Fibroblast of skin of abdomen (primary cell): ENCODE measurements at regions not wholly inside any gene's neighbourhood (a gene's known extent, or its start where the extent isn't known, plus 50 kb on each side); places are given as distances from the start of the nearest gene placed in this dataset.
"Not testable (repeated sequence)": the region's sequence is repeated elsewhere in the genome, so short reads cannot be mapped to it uniquely, and the experiment has no call there.

Experiments
- DNase-seq: peaks from one replicate; pipeline ENCODE4 v3.0.0-alpha.2; 2013

DNA sequence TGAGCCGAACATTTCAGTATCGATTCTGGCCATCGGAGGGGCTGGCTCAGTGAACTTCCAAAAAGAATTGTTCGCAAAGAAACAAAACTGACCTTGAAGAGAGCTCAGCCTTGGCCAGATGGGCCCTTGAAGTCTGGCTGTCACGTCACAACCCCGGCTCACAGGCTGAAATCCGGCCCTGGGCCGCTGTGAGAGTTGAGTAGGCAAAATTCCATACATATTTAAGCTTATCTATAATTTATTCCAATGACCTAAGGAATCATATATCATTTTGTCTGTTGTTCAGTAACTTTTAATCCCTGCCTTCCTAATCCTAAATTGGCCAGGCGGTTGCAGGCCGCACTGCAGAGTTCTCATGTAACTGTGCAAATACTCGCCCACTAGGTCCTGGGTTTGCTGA lies 174.8 kb downstream of the LAT start:
- peak; percentile 48 for DNase-seq

DNA sequence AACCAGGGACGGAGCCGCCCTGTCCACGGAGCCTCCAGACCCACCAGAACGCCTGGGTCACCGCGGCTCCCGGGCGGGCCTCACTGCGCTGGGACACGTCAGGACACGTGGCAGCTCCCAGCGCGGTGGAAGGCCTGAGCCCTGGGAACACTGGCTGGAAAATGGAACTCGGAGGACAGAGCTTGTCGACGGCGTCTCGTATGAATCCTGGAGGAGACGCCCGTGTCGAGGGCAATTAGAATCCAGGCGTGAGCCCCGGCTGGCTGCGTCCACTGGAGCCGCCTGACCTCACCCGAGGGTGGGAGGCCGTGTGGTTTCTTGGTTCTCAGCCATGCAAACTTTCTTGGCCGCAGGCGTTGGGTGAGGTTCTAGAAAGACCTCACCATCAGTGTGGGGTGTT lies 173.9 kb downstream of the LAT start:
- no peak for DNase-seq

DNA sequence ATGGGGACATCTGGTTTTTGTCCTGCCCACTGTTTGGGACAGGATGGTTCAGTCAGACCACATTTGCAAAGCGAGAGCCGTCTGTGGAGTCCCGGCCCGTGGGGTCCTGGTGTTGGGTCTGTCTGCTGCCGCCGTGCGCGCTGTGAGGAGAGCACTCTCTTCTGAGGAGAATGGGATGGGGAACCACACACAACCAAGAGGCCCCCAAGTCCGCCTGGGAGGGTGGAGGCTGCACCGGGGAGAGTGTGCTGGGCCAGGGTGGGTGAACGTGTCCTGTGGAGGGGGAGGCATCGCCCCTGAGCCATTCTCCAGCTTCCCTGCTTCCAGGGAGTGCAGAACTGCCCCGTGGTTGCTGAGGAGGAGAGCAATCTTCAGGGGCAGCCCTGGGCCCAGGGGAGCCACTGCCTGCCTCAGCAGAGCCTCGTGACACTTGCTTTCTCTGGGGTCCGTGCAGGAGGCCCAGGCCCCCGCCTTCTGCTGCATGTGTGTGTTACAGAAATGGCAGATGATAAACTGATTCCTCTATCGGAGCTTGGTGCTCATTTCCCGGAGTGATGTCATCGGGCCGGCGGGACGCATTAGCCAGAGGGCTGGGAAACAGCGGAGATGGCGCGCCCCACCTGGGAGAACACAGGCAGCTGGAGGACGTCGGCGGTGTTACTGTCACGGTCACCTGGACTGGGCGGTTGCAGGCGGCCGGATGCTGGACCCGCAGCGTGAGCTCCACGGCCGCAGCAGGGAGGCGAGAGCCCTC lies 173.4 kb downstream of the LAT start:
- DNase-seq, result not testable (repeated sequence)

DNA sequence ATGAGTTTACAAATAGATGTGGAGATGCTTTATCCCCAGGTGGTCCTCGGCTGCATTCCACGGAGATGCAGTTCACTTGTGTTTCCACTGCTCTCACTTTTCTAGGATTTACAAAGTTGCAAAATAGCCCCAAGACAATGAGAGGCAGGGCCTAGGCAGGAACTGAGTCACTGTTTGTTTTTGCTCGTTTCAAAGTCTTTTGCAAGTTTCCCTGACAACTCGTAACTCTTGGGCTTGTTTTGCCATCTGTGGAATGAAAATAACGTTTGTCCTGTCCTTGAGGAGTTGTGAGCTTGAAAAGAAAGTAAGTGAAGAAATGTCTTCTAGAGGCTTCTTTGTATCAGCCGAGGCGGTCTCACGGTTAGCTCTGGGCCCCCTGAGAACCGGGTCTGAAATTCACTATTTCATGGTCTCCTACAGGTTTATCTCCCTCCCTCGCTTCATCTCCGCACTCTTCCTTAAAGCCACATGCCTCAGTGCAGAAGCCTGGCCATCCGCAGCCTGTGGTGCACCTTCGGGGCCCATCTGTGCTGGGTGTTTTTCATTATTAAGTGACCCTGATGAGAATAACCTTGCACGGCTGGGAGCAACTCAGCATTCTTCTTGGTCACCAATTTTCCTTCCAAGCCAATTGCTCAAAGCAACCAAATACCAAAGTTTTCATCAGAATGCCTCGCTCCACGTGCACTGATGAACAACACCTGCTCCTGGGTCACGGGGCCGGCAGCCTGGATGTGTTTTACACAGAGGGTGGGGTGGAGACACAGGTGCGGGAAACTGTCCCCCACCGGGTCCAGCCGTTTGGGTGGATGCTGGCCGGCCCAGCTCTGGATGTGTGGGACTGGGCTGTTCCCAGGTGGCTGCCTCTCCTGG lies 172.4 kb downstream of the LAT start:
- DNase-seq, result peak; percentile 90

DNA sequence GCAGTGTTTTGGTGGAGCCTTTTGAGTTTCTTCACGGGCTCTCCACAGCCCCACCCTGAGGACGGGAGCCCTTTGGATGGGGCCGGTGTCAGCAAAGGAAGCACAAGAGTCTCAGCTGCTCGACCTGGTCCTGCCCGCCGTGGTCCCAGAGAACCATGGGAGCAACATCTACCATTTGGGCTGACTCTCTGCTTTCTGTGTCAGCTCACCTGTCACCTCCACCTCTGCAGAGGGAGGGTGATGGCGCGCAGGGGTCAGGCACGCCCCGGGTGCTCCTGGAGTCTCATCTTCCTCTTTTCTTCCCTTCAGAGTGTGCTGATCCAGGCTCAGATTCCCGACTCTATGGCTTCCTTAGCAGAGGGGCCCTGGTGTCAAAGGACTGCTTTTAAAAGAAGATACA lies 171.7 kb downstream of the LAT start:
- DNase-seq, result no peak

DNA sequence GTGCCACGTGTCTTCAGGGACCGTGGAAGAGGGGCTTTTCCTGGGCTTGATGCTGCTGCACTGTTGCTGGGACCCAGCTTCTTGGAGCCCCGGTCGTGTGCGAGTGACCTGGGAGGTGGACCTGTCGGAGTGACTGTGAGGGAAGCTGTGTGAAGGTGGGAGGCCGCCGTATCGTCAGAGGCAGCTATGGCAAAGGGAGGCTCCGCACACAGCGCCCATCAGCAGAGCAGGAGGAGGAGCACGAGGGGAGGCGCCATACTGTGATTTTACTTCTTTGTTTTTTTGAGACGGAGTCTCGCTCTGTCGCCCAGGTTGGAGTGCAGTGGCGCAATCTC lies 171.0 kb downstream of the LAT start:
- not testable (repeated sequence) for DNase-seq

DNA sequence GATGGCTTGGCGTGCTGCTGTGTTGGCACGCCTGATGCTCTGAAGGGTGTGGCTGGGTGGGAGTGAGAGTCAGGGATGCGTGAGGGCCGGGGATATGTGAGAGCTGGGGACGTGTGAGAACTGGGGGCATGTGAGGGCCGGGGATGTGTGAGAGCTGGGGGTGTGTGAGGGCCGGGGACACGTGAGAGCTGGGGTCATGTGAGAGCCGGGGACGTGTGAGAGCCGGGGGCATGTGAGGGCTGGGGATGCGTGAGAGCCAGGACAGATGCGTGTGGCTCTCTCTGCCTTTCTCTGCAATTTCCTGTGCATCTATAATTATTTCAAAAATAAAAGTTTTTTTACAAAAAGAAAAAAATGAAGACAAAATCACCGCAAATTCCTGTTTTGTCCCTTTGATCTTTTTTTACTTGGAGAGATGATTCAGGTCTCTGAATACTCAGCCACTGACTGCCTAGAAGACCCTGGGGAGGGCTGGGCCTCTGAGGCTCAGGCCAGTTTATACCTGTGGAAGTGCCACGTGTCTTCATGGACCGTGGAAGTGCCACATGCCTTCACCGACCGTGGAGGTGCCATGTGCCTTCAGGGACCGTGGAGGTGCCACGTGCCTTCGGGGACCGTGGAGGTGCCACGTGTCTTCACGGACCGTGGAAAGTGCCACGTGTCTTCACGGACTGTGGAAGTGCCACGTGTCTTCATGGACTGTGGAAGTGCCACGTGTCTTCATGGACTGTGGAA lies 170.4 kb downstream of the LAT start:
- not testable (repeated sequence) for DNase-seq

DNA sequence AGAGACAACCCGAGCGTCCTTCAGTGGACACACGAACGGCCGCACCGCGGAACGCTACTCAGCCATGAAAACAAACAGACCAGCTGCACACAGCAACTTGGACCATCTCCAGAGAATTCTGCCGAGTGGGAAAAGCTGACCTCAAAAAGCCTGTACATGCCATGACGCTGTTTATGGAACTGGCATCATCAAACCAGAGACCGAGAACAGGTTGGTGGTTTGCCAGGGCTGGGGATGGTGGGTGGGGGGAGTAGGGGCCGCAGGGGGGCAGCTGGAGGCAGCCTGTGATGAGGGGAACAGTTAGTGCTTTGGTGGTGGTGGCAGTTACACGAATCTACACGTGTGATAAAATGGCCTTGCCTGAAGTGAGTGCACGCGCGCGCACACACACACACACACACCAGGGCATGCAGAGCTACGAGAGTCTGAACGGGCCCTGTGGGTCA lies 169.8 kb downstream of the LAT start:
- peak; percentile 13 for DNase-seq

DNA sequence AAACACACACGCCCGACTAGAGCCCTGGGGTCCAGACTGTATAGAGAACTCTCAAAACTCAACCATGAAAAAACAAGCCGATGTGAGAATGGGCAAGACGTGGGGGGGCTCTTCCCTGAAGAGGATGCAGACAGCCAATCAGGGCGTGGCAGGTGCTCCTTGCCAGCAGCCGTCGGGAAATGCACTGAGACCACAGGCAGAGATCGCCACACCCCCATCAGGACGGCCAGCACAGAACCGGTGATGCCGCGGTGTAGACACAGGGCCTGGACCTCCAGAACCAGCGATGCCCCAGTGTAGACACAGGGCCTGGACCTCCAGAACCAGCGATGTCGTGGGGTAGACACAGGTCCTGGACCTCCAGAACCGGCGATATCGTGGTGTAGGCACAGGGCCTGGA lies 169.2 kb downstream of the LAT start:
- DNase-seq, result no peak

DNA sequence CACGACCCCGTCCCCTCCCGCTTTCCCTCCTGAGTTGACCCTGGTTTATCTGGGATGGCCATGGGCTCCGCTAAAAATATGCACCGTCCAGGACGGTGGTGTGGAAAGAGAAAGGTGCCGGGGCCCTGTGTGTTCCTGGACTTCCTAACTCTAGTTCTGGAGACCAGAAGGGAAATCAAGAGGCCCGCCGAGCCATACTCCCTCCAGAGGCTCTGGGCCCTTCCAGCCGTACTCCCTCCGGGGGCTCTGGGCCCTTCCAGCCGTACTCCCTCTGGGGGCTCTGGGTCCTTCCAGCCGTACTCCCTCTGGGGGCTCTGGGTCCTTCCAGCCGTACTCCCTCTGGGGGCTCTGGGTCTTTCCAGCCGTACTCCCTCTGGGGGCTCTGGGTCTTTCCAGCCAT lies 168.5 kb downstream of the LAT start:
- not testable (repeated sequence) for DNase-seq

DNA sequence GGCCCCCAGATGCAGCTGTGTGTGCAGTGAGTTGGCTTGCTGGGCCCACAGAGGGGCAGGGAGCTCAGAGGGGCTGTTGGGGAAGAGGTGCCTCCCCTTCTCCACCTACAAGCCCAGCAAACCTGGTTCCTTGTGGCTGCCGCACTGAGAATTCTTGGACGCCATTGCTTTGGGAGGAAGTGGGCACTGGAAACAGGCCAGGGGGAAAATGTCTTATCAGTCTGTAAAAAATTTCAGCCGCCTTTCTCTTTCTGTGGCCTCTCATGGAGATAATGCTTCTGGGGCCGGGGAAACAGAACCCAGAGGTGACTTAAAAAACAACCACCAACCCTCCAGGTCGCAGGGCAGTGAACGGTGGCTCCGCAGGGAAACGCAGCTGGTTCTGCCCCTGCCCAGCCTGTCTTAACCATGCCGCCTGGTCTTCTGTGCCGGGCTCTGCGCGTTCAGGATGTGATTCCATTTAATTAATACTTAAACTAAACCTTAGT lies 167.7 kb downstream of the LAT start:
- not testable (repeated sequence) for DNase-seq

DNA sequence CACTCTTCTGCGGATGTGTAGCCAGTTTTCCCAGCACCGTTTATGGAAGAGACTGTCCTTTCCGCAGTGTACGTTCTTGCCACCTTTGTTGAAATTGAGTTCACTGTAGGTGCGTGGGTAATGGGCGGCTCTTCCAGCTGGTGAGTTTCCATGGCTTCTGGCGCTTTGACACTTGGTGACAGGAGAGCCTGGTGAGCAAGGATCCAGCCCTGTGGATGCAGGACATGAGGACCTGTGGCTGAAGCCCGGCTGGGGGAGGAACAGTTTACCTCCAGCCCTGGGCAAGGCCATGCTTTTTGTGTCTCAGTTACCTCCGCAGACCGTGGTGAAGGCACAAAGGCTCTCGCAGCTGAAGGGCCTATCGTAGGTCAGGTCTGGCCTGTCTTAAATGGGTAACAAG lies 166.5 kb downstream of the LAT start:
- no peak for DNase-seq

DNA sequence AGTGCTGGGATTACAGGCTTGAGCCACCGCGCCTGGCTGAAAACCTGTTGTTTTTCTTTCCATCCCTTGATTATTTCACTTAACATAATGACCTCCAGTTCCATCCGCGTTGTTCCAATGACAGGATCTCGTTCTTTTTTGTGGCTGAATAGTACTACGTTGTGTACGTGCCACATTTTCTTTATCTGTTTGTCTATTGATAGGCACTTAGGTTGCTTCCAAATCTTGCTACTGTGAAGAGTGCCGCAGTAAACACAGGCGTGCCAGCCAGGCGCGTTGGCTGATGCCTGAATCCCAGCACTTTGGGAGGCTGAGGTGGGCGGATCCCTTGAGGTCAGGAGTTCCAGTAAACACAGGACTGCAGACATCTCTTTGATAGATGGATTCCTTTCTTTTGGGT lies 165.1 kb downstream of the LAT start:
- not testable (repeated sequence) for DNase-seq

DNA sequence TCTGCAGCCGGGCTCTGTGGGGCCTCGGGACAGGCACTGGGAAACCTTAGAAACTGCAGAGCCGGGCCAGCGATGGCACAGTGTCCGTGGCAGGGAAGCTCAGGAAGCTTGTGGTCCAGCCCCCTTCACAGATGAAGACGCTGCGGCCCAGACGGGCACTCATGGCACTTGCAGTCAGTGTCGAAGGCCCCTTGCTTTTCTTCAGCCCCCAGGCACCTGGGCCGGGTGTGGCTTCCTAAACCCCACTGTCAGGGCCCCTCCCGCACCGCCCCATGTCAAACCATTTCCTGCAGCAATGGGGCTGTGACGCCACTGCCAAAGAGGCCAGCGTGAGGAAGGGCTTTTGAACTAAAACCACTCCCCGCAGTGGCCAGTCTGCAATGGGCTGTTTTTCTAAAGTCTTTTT lies 164.0 kb downstream of the LAT start:
- DNase-seq, result no peak

DNA sequence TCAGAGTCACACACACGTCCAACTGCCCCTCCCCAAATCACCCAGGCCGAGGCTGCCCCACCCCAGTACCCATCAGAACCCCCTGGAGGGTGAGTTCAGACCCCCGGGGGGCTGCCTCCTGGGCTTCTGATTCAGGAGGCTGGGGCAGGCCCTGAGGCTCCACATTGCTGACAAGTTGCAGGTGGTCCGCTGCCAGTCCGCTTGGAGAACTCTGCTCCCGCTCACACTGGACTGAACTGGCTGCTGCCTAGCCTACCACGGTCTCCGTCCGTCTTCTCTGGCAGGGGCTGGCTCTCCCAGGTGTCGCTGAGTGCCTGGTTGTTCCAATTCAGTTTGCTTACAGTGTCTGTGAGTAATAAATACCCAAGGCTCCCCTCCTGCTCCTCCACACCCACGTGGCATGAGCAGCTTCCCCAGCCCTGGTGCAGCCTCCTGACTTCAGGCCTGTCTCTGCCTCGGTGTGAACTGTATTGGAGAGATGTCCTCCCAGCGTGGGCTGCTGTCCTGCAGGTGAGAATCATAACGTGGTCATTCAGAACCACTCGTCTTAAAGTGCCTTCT lies 163.4 kb downstream of the LAT start:
- DNase-seq, result no peak

DNA sequence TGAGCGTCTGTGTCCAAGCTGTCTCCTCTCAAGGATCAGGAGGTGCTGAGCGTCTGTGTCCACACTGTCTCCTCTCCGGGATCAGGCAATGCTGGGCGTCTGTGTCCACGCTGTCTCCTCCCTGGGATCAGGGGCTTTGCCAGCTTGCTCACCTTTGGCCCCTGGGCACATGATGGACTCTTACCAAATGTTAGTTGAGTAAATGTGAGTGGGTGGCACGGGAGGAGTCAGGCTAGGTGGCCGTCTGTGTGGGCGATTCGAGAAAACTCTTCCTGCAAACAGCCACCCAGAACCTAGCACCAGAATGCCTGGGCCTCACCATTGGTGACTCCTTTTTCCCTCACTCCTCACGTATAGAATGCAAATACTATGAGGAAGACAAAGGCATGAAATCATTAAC lies 162.9 kb downstream of the LAT start:
- DNase-seq, result not testable (repeated sequence)

DNA sequence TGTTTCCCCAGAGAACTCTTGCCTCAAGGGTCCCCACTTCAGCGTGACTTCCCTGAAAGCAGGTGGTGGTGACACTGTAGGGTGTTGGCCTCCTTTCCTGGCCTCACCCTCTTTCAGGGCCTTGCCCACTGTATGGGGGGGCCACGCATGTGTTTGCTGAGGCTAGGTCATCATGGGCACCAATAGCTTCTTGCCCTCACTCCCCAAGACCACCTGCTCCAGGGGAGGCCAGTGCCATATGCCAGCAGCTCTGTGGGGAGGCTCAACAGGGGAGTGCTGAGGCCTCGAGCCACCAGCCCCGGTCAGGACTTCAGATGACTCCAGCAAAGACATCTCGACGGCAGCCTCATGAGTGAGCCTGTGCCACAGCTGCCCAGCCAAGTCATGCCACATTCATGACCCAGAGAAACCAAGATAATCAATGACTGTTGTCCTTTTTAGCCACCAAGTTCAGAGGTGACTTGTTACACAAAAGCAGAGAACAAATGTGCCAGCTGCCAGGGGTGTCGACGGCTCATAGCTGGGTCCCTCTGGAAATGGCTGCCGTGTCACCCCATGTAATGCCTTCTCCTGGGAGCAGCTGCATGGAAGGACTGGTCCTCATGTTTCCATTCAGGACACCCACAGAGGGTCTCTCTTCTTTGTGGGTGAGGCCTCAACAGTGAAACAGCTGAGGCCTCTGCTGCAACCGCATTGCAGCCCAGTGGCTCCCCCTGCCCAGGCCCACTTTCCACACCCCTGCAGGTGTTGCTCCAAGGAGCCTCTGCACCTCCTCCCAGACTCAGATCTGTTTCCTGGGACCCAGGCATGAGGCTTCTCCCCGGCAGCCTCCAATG lies 162.2 kb downstream of the LAT start:
- not testable (repeated sequence) for DNase-seq

DNA sequence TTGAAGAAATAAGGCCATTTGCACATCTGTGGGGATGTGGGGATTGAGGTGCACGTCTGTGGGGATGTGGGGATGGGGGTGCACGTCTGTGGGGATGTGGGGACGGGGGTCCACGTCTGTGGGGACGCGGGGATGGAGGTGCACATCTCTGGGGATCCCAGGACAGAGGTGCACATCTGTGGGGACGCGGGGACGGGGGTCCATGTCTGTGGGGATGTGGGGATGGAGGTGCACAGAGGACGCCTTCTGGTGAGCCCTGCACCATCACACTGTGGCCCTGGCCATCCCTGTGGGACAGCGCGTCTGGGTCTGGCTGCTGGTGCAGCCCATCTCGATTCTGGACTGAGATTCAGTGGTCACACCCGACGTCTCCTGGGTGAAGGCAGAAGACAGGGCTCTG lies 161.4 kb downstream of the LAT start:
- no peak for DNase-seq

DNA sequence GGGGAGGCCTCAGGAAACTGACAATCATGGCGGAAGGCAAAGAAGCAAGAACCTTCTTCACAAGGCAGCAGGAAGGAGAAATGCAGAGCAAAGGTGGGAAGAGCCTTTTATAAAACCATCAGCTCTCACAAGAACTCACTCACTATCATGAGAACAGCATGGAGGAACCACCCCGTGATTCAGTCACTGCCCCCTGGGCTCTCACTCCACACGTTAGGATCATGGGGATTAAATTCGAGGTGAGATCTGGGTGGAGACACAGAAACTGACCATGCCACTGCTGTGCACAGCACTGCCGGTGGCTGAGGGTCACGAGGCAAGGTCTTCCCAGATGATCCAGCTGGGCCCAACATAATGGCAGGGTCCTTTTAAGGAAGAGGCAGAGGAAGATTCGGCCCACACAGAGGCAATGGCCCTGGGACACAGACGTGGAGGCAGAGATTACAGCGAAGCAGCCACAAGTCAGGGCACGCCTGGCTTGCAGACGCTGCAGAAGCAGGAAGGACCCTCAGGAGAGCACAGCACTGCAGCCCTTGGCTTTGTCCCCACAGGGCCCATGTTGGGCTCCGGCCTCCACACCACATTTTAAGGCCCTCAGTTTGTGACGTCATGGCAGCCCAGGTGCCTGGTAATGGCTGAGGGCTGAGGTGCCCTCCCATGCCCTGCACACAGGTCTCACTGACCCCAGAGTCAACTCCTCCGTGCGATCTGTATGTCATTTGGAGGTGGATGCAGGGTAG lies 160.8 kb downstream of the LAT start:
- DNase-seq, result not testable (repeated sequence)

DNA sequence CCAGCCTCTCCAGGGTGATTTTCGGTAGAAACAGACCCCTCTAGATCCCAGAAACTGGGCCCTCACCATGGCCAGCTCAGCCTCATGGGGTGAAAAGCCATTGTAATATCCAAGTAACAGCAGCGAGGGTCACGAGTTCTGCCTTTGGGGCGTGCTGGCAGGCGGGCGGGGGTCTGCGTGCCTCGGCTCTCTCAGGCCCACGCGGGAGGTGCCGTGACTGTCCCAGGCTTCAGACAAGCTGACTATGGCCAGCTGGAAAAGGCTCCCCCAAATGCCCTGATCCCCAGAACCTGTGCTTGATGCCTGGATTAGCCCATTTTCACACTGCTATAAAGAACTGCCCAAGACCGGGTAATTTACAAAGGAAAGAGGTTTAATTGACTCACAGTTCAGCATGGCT lies 160.2 kb downstream of the LAT start:
- DNase-seq, result not testable (repeated sequence)

DNA sequence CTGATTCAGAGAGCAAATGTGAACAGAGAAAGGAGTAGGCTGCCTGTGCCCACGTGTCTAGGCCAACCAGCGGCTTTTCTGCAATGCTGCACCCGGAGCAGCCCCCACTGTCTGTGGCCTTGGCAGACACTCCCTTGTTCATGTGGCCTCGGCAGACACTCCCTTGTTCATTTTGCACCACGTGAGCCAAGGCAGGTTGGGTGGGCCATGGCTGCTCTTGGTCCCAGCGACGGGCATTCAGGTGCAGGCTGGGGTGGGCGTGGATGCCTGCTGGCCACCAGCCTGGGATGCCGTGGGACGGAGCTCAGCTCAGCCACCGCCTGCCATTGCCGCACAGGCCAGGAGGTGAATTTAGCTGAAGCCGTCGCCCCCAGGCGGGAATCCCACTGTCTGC lies 159.8 kb downstream of the LAT start:
- not testable (repeated sequence) for DNase-seq
